ENCODE measurements at regions not wholly inside any gene's neighbourhood (a gene's known extent, or its start where the extent isn't known, plus 50 kb on each side); places are given as distances from the start of the nearest gene placed in this dataset.
A peak's percentile ranks its signal among the peaks of the same experiment; 100 is the strongest.

- H3K27ac ChIP-seq (ENCODE audit: low read length in 2 of 2), result no peak overlapping the region
- H3K4me1 ChIP-seq (ENCODE audit: control insufficient read depth in 2 of 2, insufficient read depth in 2 of 2, low read length in 2 of 2), result no peaks in the 10 kb centered on the region
- Mint-ChIP-seq H3K4me1 (no peaks in the 10 kb centered on the region), H3K27me3 (peaks cover 24% of the 10 kb centered on the region), H3K27ac (no peak overlapping the region), H3K4me3 (no peak overlapping the region), H3K9me3 (ENCODE audit: insufficient read depth) (no peaks in the 10 kb centered on the region)
- peaks cover 0 to 5% (median 0%) of the 10 kb centered on the region in 4 experiments for H3K27me3 ChIP-seq (replicated peaks in 1 of 4; ENCODE audit: control extremely low read depth in 1 of 4, control insufficient read depth in 3 of 4, insufficient read depth in 4 of 4, low read length in 3 of 4)
- TF ChIP-seq CTCF (IDR thresholded peaks at IDR 0.05), result no peak
- no peak for TF ChIP-seq EZH2 (IDR thresholded peaks at IDR 0.05; ENCODE audit: borderline replicate concordance, insufficient read depth, low read depth, low read length, poor library complexity, severe bottlenecking)
- H4K20me1 ChIP-seq (ENCODE audit: control insufficient read depth, insufficient read depth, low read length, poor library complexity, severe bottlenecking), result no peaks in the 10 kb centered on the region
- no peak overlapping the region for H3K4me3 ChIP-seq (ENCODE audit: control extremely low read depth in 1 of 5, extremely low read depth in 1 of 5, insufficient read depth in 1 of 5, low read depth in 2 of 5, low read length in 4 of 5)
- DNase-seq (no peak), ATAC-seq (ENCODE audit: low read depth) (no peak)
- peaks cover 0 to 9% (median 0%) of the 10 kb centered on the region in 3 donors for H3K9me3 ChIP-seq (ENCODE audit: control extremely low read depth in 1 of 3, control insufficient read depth in 2 of 3, insufficient read depth in 1 of 3, low read length in 2 of 3)
- H3K79me2 ChIP-seq (ENCODE audit: control insufficient read depth, insufficient read depth, low read length), result no peaks in the 10 kb centered on the region
- CTCF ChIA-PET, result interaction anchor here (0.6 kb wide), 1 partner anchor 689 kb away, joined by 4 read pairs; no protein-coding TSS in a partner anchor
- no peak overlapping the region for H3K9ac ChIP-seq (ENCODE audit: low read length)
- H2AFZ ChIP-seq (ENCODE audit: insufficient read depth, low read depth, low read length, poor library complexity, severe bottlenecking), result peak overlapping the region; percentile 16
- WGBS (ENCODE audit: insufficient coverage), result 52% methylated on average over 6 of the region's 14 CpGs
- H3K4me2 ChIP-seq (replicated peaks; ENCODE audit: low read depth, low read length, poor library complexity, severe bottlenecking), result no peak overlapping the region
- intact Hi-C loops (cut with micrococcal nuclease), result no loop called here
- H3K36me3 ChIP-seq (replicated peaks in 1 of 2; ENCODE audit: control extremely low read depth in 1 of 2, control insufficient read depth in 1 of 2, extremely low read depth in 1 of 2, insufficient read depth in 2 of 2, low read length in 1 of 2), result no peaks in the 10 kb centered on the region
- POLR2A ChIA-PET, result no interaction called here
Measured at GRCh38 chr17:36837195-36837938, 99.9 kb upstream of the LHX1 start.

- no peaks in the 10 kb centered on the region for H3K9me3 Mint-ChIP-seq (ENCODE audit: insufficient read depth)
Measured at GRCh38 chr17:36837939-36838272, 99.4 kb upstream of the LHX1 start.

More at GRCh38 chr17:36837939-36838272, 99.4 kb upstream of the LHX1 start:
- Histone ChIP-seq H3K27me3 (replicated peaks in 1 of 4; ENCODE audit: control extremely low read depth in 1 of 4, control insufficient read depth in 3 of 4, insufficient read depth in 4 of 4, low read length in 3 of 4) (peaks cover 0 to 7% (median 0%) of the 10 kb centered on the region in 4 experiments), H3K4me1 (ENCODE audit: control insufficient read depth in 2 of 2, insufficient read depth in 2 of 2, low read length in 2 of 2) (no peaks in the 10 kb centered on the region), H3K36me3 (replicated peaks in 1 of 2; ENCODE audit: control extremely low read depth in 1 of 2, control insufficient read depth in 1 of 2, extremely low read depth in 1 of 2, insufficient read depth in 2 of 2, low read length in 1 of 2) (no peaks in the 10 kb centered on the region), H3K4me2 (replicated peaks; ENCODE audit: low read depth, low read length, poor library complexity, severe bottlenecking) (no peak overlapping the region), H2AFZ (ENCODE audit: insufficient read depth, low read depth, low read length, poor library complexity, severe bottlenecking) (peak overlapping the region; percentile 16), H3K79me2 (ENCODE audit: control insufficient read depth, insufficient read depth, low read length) (no peaks in the 10 kb centered on the region), H3K4me3 (ENCODE audit: control extremely low read depth in 1 of 5, extremely low read depth in 1 of 5, insufficient read depth in 1 of 5, low read depth in 2 of 5, low read length in 4 of 5) (no peak overlapping the region), H3K9ac (ENCODE audit: low read length) (no peak overlapping the region), H3K9me3 (ENCODE audit: control extremely low read depth in 1 of 3, control insufficient read depth in 2 of 3, insufficient read depth in 1 of 3, low read length in 2 of 3) (peaks cover 0 to 6% (median 0%) of the 10 kb centered on the region in 3 donors), H3K27ac (ENCODE audit: low read length in 2 of 2) (no peak overlapping the region), H4K20me1 (ENCODE audit: control insufficient read depth, insufficient read depth, low read length, poor library complexity, severe bottlenecking) (no peaks in the 10 kb centered on the region)
- no peak overlapping the region for H3K27ac Mint-ChIP-seq
- ATAC-seq (ENCODE audit: low read depth) (no peak), DNase-seq (no peak)
- POLR2A ChIA-PET, result no interaction called here
- 82% methylated on average over 3 of the region's 3 CpGs for WGBS (ENCODE audit: insufficient coverage)
- CTCF ChIA-PET, result interaction anchor here (0.6 kb wide), 1 partner anchor 689 kb away, joined by 4 read pairs; no protein-coding TSS in a partner anchor
- TF ChIP-seq CTCF (IDR thresholded peaks at IDR 0.05) (no peak), EZH2 (IDR thresholded peaks at IDR 0.05; ENCODE audit: borderline replicate concordance, insufficient read depth, low read depth, low read length, poor library complexity, severe bottlenecking) (no peak)
- no peaks in the 10 kb centered on the region for H3K4me1 Mint-ChIP-seq
- H3K4me3 Mint-ChIP-seq, result no peak overlapping the region
- peaks cover 29% of the 10 kb centered on the region for H3K27me3 Mint-ChIP-seq
- intact Hi-C loops (cut with micrococcal nuclease), result no loop called here

Data from B cell (primary cell).